SK-N-SH treated with all-trans-retinoic acid at 6 μM for 48 hours (cell line): ENCODE measurements at regions not wholly inside any gene's neighbourhood (a gene's known extent, or its start where the extent isn't known, plus 50 kb on each side); places are given as distances from the start of the nearest gene placed in this dataset.

Experiments used
- ATAC-seq: fragments of 200-7000 bp; cut with Tn5 transposase; 3 replicates; pipeline ENCODE4 v1.9.1; 2020; ENCODE audit warnings: mild to moderate bottlenecking, moderate library complexity
- ARNTL ChIP-seq: fragments of 450-650 bp; formaldehyde crosslinking; IDR thresholded peaks from 2 replicates; pipeline ENCODE4 v1.5.0; 2020; ENCODE audit warnings: low read depth, mild to moderate bottlenecking, moderate library complexity, borderline replicate concordance
- BACH2 ChIP-seq: fragments of 250-450 bp; sonication (Bioruptor Pico); IDR thresholded peaks from 2 replicates; pipeline ENCODE4 v1.9.0; 2021; ENCODE audit warnings: mild to moderate bottlenecking, borderline replicate concordance
- CSDC2 ChIP-seq: fragments of 250-450 bp; sonication (Bioruptor Pico); IDR thresholded peaks from 2 replicates; pipeline ENCODE4 v1.5.0; 2020; ENCODE audit warnings: mild to moderate bottlenecking, moderate library complexity
- ESRRG ChIP-seq: fragments of 250-450 bp; sonication (Bioruptor Pico); IDR thresholded peaks from 2 replicates; pipeline ENCODE4 v1.6.1; 2021; ENCODE audit warnings: mild to moderate bottlenecking
- GLIS3 ChIP-seq: fragments of 250-450 bp; sonication (Bioruptor Pico); IDR thresholded peaks from 2 replicates; pipeline ENCODE4 v1.5.0; 2020; ENCODE audit warnings: mild to moderate bottlenecking, moderate library complexity
- ISL1 ChIP-seq: fragments of 250-450 bp; sonication (Bioruptor Pico); IDR thresholded peaks from 2 replicates; pipeline ENCODE4 v2.1.2; 2022; ENCODE audit warnings: mild to moderate bottlenecking, moderate library complexity
- OSR1 ChIP-seq: fragments of 250-450 bp; sonication (Bioruptor Pico); IDR thresholded peaks from 2 replicates; pipeline ENCODE4 v1.8.0; 2022; ENCODE audit warnings: moderate library complexity, mild to moderate bottlenecking, inconsistent platforms
- POU6F1 ChIP-seq: fragments of 250-450 bp; sonication (Bioruptor Pico); IDR thresholded peaks from 2 replicates; pipeline ENCODE4 v1.8.0; 2021; ENCODE audit warnings: low read depth, mild to moderate bottlenecking, moderate library complexity, borderline replicate concordance
- PPARA ChIP-seq: fragments of 250-450 bp; sonication (Bioruptor Pico); IDR thresholded peaks from 2 replicates; pipeline ENCODE4 v1.5.0; 2020; ENCODE audit warnings: mild to moderate bottlenecking, borderline replicate concordance
- RARB ChIP-seq: fragments of 250-450 bp; sonication (Bioruptor Pico); IDR thresholded peaks from 2 replicates; pipeline ENCODE4 v1.8.0; 2021; ENCODE audit warnings: mild to moderate bottlenecking, moderate library complexity
- SNAI2 ChIP-seq: fragments of 250-450 bp; sonication (Bioruptor Pico); IDR thresholded peaks from 2 replicates; pipeline ENCODE4 v1.5.0; 2020; ENCODE audit warnings: mild to moderate bottlenecking, moderate library complexity
- TCF4 ChIP-seq: fragments of 250-450 bp; sonication (Bioruptor Pico); IDR thresholded peaks from 2 replicates; pipeline ENCODE4 v1.8.0; 2021; ENCODE audit warnings: mild to moderate bottlenecking, moderate library complexity, borderline replicate concordance
- TOX ChIP-seq: fragments of 250-450 bp; sonication (Bioruptor Pico); IDR thresholded peaks from 2 replicates; pipeline ENCODE4 v1.8.0; 2021; ENCODE audit warnings: mild to moderate bottlenecking, moderate library complexity, borderline replicate concordance
- TSHZ2 ChIP-seq: fragments of 250-450 bp; sonication (Bioruptor Pico); IDR thresholded peaks from 2 replicates; pipeline ENCODE4 v1.5.0; 2020; ENCODE audit warnings: mild to moderate bottlenecking, moderate library complexity
- ZC3H10 ChIP-seq: fragments of 250-450 bp; sonication (Bioruptor Pico); IDR thresholded peaks from 2 replicates; pipeline ENCODE4 v1.5.1; 2021; ENCODE audit warnings: mild to moderate bottlenecking, moderate library complexity
- ZFP3 ChIP-seq: fragments of 250-450 bp; sonication (Bioruptor Pico); IDR thresholded peaks from 2 replicates; pipeline ENCODE4 v1.5.0; 2020; ENCODE audit warnings: mild to moderate bottlenecking, moderate library complexity
- ZFP30 ChIP-seq: fragments of 450-650 bp; formaldehyde crosslinking; IDR thresholded peaks from 2 replicates; pipeline ENCODE4 v1.5.0; 2022; ENCODE audit warnings: mild to moderate bottlenecking, moderate library complexity
- ZNF565 ChIP-seq: fragments of 450-650 bp; formaldehyde crosslinking; conservative IDR thresholded peaks from 2 replicates; pipeline ENCODE4 v1.5.0; 2020; ENCODE audit warnings: low read depth, mild to moderate bottlenecking, moderate library complexity
- ZNF70 ChIP-seq: fragments of 450-650 bp; formaldehyde crosslinking; IDR thresholded peaks from 2 replicates; pipeline ENCODE4 v1.5.0; 2020; ENCODE audit warnings: mild to moderate bottlenecking, moderate library complexity
- ZNF8 ChIP-seq: fragments of 450-650 bp; formaldehyde crosslinking; IDR thresholded peaks from 2 replicates; pipeline ENCODE4 v1.5.0; 2020; ENCODE audit warnings: mild to moderate bottlenecking, moderate library complexity
- TF ChIP-seq, protein P1 (sequence below): fragments of 250-450 bp; sonication (Bioruptor Pico); IDR thresholded peaks from 2 replicates; pipeline ENCODE4 v1.5.1; 2021; ENCODE audit warnings: mild to moderate bottlenecking, moderate library complexity
- TF ChIP-seq, protein P2 (sequence below): fragments of 250-450 bp; sonication (Bioruptor Pico); IDR thresholded peaks from 2 replicates; pipeline ENCODE4 v1.5.1; 2020; ENCODE audit warnings: low read depth, mild to moderate bottlenecking, moderate library complexity
- TF ChIP-seq, protein P3 (sequence below): fragments of 250-450 bp; sonication (Bioruptor Pico); IDR thresholded peaks from 2 replicates; pipeline ENCODE4 v1.8.0; 2020; ENCODE audit warnings: mild to moderate bottlenecking, moderate library complexity, borderline replicate concordance

DNA sequence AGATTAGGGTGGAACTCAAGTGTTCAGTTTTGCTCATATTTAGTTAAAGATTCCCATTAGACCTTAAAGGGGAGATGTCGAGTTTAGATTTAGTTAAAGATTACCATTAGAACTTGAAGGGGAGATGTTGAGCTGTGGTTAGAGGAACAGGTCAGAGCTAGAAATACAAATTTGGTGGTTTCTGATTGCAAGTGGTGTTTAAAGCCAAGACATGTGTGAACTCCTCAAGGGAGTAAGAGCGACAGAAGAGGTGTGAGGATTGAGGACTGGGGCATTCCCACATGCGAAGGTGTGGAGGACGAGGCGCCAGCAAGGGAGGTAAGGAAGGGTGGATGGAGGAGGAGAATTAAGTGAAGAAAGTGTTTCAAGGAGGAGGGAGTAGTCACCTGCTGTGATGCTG, 168.6 kb downstream of the IER5 start:
- ATAC-seq: no peak
- TF ChIP-seq TCF4 (CRISPR knock-in tag) (no peak), ZFP30 (CRISPR knock-in tag) (no peak), ZFP3 (CRISPR knock-in tag) (no peak), ARNTL (no peak), OSR1 (CRISPR knock-in tag) (no peak), ESRRG (no peak), TSHZ2 (CRISPR knock-in tag) (no peak), PPARA (CRISPR knock-in tag) (no peak), POU6F1 (CRISPR knock-in tag) (no peak), BACH2 (CRISPR knock-in tag) (no peak), ZNF8 (CRISPR knock-in tag) (no peak), RARB (CRISPR knock-in tag) (no peak), ZNF565 (CRISPR knock-in tag) (no peak), SNAI2 (CRISPR knock-in tag) (no peak), ZNF70 (CRISPR knock-in tag) (no peak)
- TF ChIP-seq, protein P1, sequence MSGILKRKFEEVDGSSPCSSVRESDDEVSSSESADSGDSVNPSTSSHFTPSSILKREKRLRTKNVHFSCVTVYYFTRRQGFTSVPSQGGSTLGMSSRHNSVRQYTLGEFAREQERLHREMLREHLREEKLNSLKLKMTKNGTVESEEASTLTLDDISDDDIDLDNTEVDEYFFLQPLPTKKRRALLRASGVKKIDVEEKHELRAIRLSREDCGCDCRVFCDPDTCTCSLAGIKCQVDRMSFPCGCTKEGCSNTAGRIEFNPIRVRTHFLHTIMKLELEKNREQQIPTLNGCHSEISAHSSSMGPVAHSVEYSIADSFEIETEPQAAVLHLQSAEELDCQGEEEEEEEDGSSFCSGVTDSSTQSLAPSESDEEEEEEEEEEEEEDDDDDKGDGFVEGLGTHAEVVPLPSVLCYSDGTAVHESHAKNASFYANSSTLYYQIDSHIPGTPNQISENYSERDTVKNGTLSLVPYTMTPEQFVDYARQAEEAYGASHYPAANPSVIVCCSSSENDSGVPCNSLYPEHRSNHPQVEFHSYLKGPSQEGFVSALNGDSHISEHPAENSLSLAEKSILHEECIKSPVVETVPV: no peak
- TF ChIP-seq, protein P2, sequence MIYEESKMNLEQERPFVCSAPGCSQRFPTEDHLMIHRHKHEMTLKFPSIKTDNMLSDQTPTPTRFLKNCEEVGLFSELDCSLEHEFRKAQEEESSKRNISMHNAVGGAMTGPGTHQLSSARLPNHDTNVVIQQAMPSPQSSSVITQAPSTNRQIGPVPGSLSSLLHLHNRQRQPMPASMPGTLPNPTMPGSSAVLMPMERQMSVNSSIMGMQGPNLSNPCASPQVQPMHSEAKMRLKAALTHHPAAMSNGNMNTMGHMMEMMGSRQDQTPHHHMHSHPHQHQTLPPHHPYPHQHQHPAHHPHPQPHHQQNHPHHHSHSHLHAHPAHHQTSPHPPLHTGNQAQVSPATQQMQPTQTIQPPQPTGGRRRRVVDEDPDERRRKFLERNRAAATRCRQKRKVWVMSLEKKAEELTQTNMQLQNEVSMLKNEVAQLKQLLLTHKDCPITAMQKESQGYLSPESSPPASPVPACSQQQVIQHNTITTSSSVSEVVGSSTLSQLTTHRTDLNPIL (CRISPR knock-in tag): no peak
- TF ChIP-seq, all 23 proteins: peak for 0

DNA sequence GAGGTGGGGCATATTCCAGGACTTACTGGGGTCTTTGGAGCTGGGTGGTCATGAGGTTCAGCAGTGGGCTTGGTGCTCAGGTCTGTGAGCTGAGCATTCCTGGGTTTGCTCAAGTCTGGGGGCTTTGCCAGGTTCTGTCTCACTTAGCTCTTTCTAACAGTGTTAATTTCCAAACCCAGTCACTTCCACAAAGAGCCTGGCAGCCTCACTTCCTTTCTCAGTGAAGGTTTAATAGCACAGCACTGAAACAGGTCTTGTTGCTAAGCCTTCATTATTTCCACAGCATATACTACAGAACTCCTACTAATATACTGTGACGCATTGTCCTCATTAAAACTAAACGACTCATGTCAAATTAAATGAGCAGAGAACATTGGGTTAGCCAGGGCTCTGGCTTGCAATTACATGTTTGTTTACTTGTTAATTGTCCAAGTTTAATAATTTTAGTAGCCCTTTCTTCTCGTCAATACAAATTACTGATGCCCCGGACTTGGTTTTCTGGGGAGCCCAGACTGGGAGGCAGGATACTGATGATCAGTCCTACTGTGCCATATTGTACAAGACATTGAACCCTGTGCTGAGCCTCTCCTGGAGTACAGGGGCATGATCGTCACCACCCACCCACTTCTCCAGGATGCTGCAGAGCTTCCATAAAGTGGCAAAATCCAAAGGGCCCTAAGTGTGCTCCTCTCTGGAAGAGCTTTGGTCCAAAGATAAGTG, 170.7 kb downstream of the IER5 start:
- no peak for TF ChIP-seq ZNF70 (CRISPR knock-in tag)
- no peak for TF ChIP-seq ZFP3 (CRISPR knock-in tag)
- no peak for TF ChIP-seq ZFP30 (CRISPR knock-in tag)
- TF ChIP-seq OSR1 (CRISPR knock-in tag): no peak
- TF ChIP-seq BACH2 (CRISPR knock-in tag): no peak
- TF ChIP-seq GLIS3: no peak
- TF ChIP-seq, protein P3, sequence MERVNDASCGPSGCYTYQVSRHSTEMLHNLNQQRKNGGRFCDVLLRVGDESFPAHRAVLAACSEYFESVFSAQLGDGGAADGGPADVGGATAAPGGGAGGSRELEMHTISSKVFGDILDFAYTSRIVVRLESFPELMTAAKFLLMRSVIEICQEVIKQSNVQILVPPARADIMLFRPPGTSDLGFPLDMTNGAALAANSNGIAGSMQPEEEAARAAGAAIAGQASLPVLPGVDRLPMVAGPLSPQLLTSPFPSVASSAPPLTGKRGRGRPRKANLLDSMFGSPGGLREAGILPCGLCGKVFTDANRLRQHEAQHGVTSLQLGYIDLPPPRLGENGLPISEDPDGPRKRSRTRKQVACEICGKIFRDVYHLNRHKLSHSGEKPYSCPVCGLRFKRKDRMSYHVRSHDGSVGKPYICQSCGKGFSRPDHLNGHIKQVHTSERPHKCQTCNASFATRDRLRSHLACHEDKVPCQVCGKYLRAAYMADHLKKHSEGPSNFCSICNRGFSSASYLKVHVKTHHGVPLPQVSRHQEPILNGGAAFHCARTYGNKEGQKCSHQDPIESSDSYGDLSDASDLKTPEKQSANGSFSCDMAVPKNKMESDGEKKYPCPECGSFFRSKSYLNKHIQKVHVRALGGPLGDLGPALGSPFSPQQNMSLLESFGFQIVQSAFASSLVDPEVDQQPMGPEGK (CRISPR knock-in tag): no peak
- TF ChIP-seq, protein P2 (CRISPR knock-in tag): no peak
- TF ChIP-seq ESRRG: no peak
- TF ChIP-seq PPARA (CRISPR knock-in tag): no peak
- TF ChIP-seq TSHZ2 (CRISPR knock-in tag): no peak
- TF ChIP-seq ISL1 (CRISPR knock-in tag): no peak
- no peak for TF ChIP-seq POU6F1 (CRISPR knock-in tag)
- no peak for TF ChIP-seq SNAI2 (CRISPR knock-in tag)
- no peak for TF ChIP-seq ZC3H10 (CRISPR knock-in tag)
- no peak for TF ChIP-seq TCF4 (CRISPR knock-in tag)
- no peak for TF ChIP-seq TOX
- no peak for TF ChIP-seq ZNF8 (CRISPR knock-in tag)
- no peak for TF ChIP-seq CSDC2
- ATAC-seq: no peak
